MM.1S (cell line): ENCODE measurements at regions not wholly inside any gene's neighbourhood (a gene's known extent, or its start where the extent isn't known, plus 50 kb on each side); places are given as distances from the start of the nearest gene placed in this dataset.

Source experiments
- DNase-seq: peaks from one replicate; pipeline ENCODE4 v3.0.0-alpha.2; 2015
- H2AFZ ChIP-seq: fragments of 300-600 bp; sonication (generic); 2 replicates; pipeline ENCODE4 v1.6.0; 2016; ENCODE audit warnings: antibody characterized with exemption, low read length
- H3F3A ChIP-seq: fragments of 300-600 bp; sonication (generic); 2 replicates; pipeline ENCODE4 v1.6.1; 2016; ENCODE audit warnings: mild to moderate bottlenecking, antibody characterized with exemption, low read length, moderate library complexity, mixed read lengths; ENCODE audit not compliant: insufficient read depth
- H3K27ac ChIP-seq: fragments of 300-600 bp; sonication (generic); 2 replicates; pipeline ENCODE4 v1.5.1; 2016; ENCODE audit warnings: mild to moderate bottlenecking, low read length
- H3K27me3 ChIP-seq: fragments of 300-600 bp; sonication (generic); replicated peaks from 2 replicates; pipeline ENCODE4 v1.6.0; 2016; ENCODE audit warnings: low read length; ENCODE audit not compliant: insufficient read depth
- H3K36me3 ChIP-seq: fragments of 300-600 bp; sonication (generic); replicated peaks from 2 replicates; pipeline ENCODE4 v1.6.1; 2016; ENCODE audit warnings: mild to moderate bottlenecking, low read length, mixed read lengths; ENCODE audit not compliant: insufficient read depth
- H3K4me1 ChIP-seq: fragments of 300-600 bp; sonication (generic); 2 replicates; pipeline ENCODE4 v1.6.1; 2016; ENCODE audit warnings: low read length, mixed read lengths
- H3K4me2 ChIP-seq: fragments of 300-600 bp; sonication (generic); 2 replicates; pipeline ENCODE4 v1.6.0; 2016; ENCODE audit warnings: low read depth, low read length
- H3K4me3 ChIP-seq: fragments of 300-600 bp; sonication (generic); 2 replicates; pipeline ENCODE4 v1.5.1; 2016; ENCODE audit warnings: low read length, mixed read lengths
- H3K79me2 ChIP-seq: fragments of 300-600 bp; sonication (generic); 2 replicates; pipeline ENCODE4 v1.6.1; 2016; ENCODE audit warnings: mixed run types, low read length, mixed read lengths
- H3K9ac ChIP-seq: fragments of 300-600 bp; sonication (generic); 2 replicates; pipeline ENCODE4 v1.6.1; 2016; ENCODE audit warnings: low read length, mixed read lengths
- H3K9me2 ChIP-seq: fragments of 300-600 bp; sonication (generic); replicated peaks from 2 replicates; pipeline ENCODE4 v1.6.1; 2016; ENCODE audit warnings: mild to moderate bottlenecking, low read length, mixed read lengths; ENCODE audit not compliant: insufficient read depth
- H3K9me3 ChIP-seq: fragments of 300-600 bp; sonication (generic); replicated peaks from 2 replicates; pipeline ENCODE4 v1.6.1; 2016; ENCODE audit warnings: mild to moderate bottlenecking, low read length, mixed read lengths; ENCODE audit not compliant: insufficient read depth
- H4K20me1 ChIP-seq: fragments of 300-600 bp; sonication (generic); 2 replicates; pipeline ENCODE4 v1.6.1; 2016; ENCODE audit warnings: mild to moderate bottlenecking, low read length, moderate library complexity, mixed read lengths; ENCODE audit not compliant: insufficient read depth
- EZH2 ChIP-seq: fragments of 300-600 bp; sonication (generic); optimal IDR thresholded peaks from 2 replicates; pipeline ENCODE3; 2017; ENCODE audit warnings: low read depth, mild to moderate bottlenecking, antibody characterized with exemption, low read length, mixed read lengths
- EZH2phosphoT487 ChIP-seq: fragments of 300-600 bp; sonication (generic); IDR thresholded peaks from 2 replicates; pipeline ENCODE4 v1.6.1; 2018; ENCODE audit warnings: antibody characterized with exemption, low read length
- TF ChIP-seq, protein P1 (sequence below): fragments of 300-600 bp; sonication (generic); IDR thresholded peaks from 2 replicates; pipeline ENCODE4 v1.5.1; 2016; ENCODE audit warnings: antibody characterized with exemption, low read length, mixed read lengths

DNA sequence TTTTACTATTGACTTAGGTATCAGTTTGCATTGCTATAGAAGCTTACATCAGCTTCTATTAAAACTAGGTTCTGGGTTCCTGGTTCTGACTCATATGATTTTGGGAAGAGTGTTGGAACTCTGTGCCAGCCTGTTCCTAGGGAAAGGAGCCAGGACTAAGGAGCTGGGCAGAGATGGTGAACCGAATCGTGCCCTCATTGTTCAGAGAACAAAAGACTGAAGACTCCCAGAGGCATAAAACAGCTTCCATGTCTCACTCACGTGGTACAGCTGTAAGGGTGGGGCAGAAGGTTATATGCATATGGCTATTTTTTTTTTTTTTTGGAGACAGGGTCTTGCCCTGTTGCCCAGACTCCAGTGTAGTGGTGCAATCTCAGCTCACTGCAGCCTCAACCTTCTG lies 89.1 kb upstream of the THBS2 start:
- H4K20me1 ChIP-seq = no peaks in the 10 kb centered on the region
- H3K27ac ChIP-seq = no peak overlapping the region
- H2AFZ ChIP-seq = no peak overlapping the region
- no peaks in the 10 kb centered on the region for H3K4me1 ChIP-seq
- no peaks in the 10 kb centered on the region for H3K36me3 ChIP-seq
- H3K9me3 ChIP-seq = no peaks in the 10 kb centered on the region
- H3K9ac ChIP-seq = no peak overlapping the region
- DNase-seq = no peak
- H3K79me2 ChIP-seq = no peaks in the 10 kb centered on the region
- no peak overlapping the region for H3K4me3 ChIP-seq
- no peaks in the 10 kb centered on the region for H3K9me2 ChIP-seq
- TF ChIP-seq EZH2phosphoT487 (no peak), EZH2 (no peak)
- TF ChIP-seq, protein P1, sequence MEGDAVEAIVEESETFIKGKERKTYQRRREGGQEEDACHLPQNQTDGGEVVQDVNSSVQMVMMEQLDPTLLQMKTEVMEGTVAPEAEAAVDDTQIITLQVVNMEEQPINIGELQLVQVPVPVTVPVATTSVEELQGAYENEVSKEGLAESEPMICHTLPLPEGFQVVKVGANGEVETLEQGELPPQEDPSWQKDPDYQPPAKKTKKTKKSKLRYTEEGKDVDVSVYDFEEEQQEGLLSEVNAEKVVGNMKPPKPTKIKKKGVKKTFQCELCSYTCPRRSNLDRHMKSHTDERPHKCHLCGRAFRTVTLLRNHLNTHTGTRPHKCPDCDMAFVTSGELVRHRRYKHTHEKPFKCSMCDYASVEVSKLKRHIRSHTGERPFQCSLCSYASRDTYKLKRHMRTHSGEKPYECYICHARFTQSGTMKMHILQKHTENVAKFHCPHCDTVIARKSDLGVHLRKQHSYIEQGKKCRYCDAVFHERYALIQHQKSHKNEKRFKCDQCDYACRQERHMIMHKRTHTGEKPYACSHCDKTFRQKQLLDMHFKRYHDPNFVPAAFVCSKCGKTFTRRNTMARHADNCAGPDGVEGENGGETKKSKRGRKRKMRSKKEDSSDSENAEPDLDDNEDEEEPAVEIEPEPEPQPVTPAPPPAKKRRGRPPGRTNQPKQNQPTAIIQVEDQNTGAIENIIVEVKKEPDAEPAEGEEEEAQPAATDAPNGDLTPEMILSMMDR = no peak
- H3K27me3 ChIP-seq = no peaks in the 10 kb centered on the region
- no peaks in the 10 kb centered on the region for H3F3A ChIP-seq
- no peak overlapping the region for H3K4me2 ChIP-seq

GRCh38 chr6:169341706-169342105 lies 88.1 kb upstream of the THBS2 start:
- Histone ChIP-seq H3K4me3 (no peak overlapping the region), H3K4me1 (no peaks in the 10 kb centered on the region), H3K9me3 (no peaks in the 10 kb centered on the region), H3K9me2 (no peaks in the 10 kb centered on the region), H3K79me2 (no peaks in the 10 kb centered on the region), H3K27me3 (no peaks in the 10 kb centered on the region), H3K9ac (no peak overlapping the region), H3K36me3 (no peaks in the 10 kb centered on the region), H4K20me1 (no peaks in the 10 kb centered on the region), H3K27ac (no peak overlapping the region), H3F3A (no peaks in the 10 kb centered on the region), H2AFZ (no peak overlapping the region), H3K4me2 (no peak overlapping the region)
- DNase-seq = no peak
- TF ChIP-seq, protein P1 = no peak
- no peak for TF ChIP-seq EZH2
- TF ChIP-seq EZH2phosphoT487 = no peak

DNA sequence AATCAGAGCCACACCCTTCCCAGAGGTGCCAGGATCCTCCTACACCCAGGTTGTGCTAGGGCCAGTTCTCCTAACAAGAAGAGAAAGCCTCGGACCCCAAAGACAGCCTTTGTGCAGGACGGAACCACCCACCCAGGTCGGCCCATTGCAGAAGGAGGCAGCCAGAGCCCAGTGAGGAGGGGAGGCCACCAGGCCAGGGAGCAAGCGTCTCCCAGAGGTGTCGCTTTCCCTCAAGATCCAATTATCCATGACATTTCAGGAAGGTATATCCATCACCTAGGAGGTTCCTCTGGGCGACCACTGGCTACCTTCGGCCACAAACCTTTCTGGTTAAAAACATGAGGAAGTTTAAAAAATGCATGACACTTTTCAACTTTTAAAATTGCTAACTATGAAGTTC lies 87.4 kb upstream of the THBS2 start:
- Histone ChIP-seq H2AFZ (no peak overlapping the region), H3K4me1 (no peaks in the 10 kb centered on the region), H3F3A (no peaks in the 10 kb centered on the region), H3K9me3 (no peaks in the 10 kb centered on the region), H3K27ac (no peak overlapping the region), H3K79me2 (no peaks in the 10 kb centered on the region), H3K4me3 (no peak overlapping the region), H3K4me2 (no peak overlapping the region), H3K27me3 (no peaks in the 10 kb centered on the region), H3K36me3 (no peaks in the 10 kb centered on the region), H3K9ac (no peak overlapping the region), H4K20me1 (no peaks in the 10 kb centered on the region), H3K9me2 (no peaks in the 10 kb centered on the region)
- no peak for TF ChIP-seq EZH2
- TF ChIP-seq, protein P1 = no peak
- no peak for TF ChIP-seq EZH2phosphoT487
- no peak for DNase-seq
